Suprapubic skin (tissue), 4 donors: ENCODE measurements at regions not wholly inside any gene's neighbourhood (a gene's known extent, or its start where the extent isn't known, plus 50 kb on each side); places are given as distances from the start of the nearest gene placed in this dataset.
A peak's percentile ranks its signal among the peaks of the same experiment; 100 is the strongest.

Experiments
- DNase-seq, 2 donors: peaks; one replicate each; pipeline ENCODE4 v3.0.0-alpha.2; 2019; ENCODE audit warnings: low spot score in 2 of 2
- H3K27ac ChIP-seq: fragments of 200-600 bp; sonication (generic); one replicate; pipeline ENCODE4 v1.5.1; 2019
- H3K27me3 ChIP-seq: fragments of 200-600 bp; sonication (generic); one replicate; pipeline ENCODE4 v1.5.1; 2019
- H3K36me3 ChIP-seq: fragments of 200-600 bp; sonication (generic); one replicate; pipeline ENCODE4 v1.5.1; 2019
- H3K4me1 ChIP-seq: fragments of 200-600 bp; sonication (generic); one replicate; pipeline ENCODE4 v1.5.1; 2019
- H3K4me3 ChIP-seq: fragments of 200-600 bp; sonication (generic); one replicate; pipeline ENCODE4 v1.5.1; 2019; ENCODE audit warnings: mild to moderate bottlenecking
- H3K9me3 ChIP-seq: fragments of 200-600 bp; sonication (generic); one replicate; pipeline ENCODE4 v1.5.1; 2019
- EP300 ChIP-seq: sonication (generic); formaldehyde crosslinking; IDR thresholded peaks from one replicate; pipeline ENCODE4 v1.6.1; 2017; ENCODE audit warnings: antibody characterized with exemption
- POLR2A ChIP-seq, 2 donors: fragments of 450-650 bp; IDR thresholded peaks; one replicate each; pipeline ENCODE4 v1.6.1; 2017; ENCODE audit warnings: antibody characterized with exemption in 2 of 2, mild to moderate bottlenecking in 2 of 2, moderate library complexity in 2 of 2
- POLR2AphosphoS5 ChIP-seq, 3 donors: sonication (generic); formaldehyde crosslinking; IDR thresholded peaks; one replicate each; pipeline ENCODE4 v1.6.1; 2017; ENCODE audit warnings: antibody characterized with exemption in 3 of 3
- WGBS: methylation state at CpG from one replicate; pipeline ENCODE4 v1.1.5; 2018; 5-methylcytosine and 5-hydroxymethylcytosine counted together
- TF ChIP-seq, protein P1 (sequence below), 2 donors: fragments of 200-600 bp in 1 of 2; fragments of 450-650 bp in 1 of 2; sonication (generic) in 1 of 2; IDR thresholded peaks; one replicate each; pipeline ENCODE4 v1.5.1; 2016 to 2019; ENCODE audit warnings: antibody characterized with exemption in 2 of 2, mild to moderate bottlenecking in 1 of 2, moderate library complexity in 1 of 2

GRCh38 chr1:215005656-215006345 is 76.7 kb upstream of the KCNK2 start:
- H3K9me3 ChIP-seq = no peaks in the 10 kb centered on the region
- no peaks in the 10 kb centered on the region for H3K36me3 ChIP-seq
- H3K27me3 ChIP-seq = no peaks in the 10 kb centered on the region
- no peak for DNase-seq
- peak overlapping the region; percentile 59 for H3K27ac ChIP-seq
- peak overlapping the region; percentile 21 for H3K4me3 ChIP-seq
- H3K4me1 ChIP-seq = peaks cover 19% of the 10 kb centered on the region
- 12% methylated on average over 9 of the region's 9 CpGs for WGBS
- TF ChIP-seq POLR2AphosphoS5 (IDR thresholded peaks at IDR 0.05) = no peak
- TF ChIP-seq, protein P1, sequence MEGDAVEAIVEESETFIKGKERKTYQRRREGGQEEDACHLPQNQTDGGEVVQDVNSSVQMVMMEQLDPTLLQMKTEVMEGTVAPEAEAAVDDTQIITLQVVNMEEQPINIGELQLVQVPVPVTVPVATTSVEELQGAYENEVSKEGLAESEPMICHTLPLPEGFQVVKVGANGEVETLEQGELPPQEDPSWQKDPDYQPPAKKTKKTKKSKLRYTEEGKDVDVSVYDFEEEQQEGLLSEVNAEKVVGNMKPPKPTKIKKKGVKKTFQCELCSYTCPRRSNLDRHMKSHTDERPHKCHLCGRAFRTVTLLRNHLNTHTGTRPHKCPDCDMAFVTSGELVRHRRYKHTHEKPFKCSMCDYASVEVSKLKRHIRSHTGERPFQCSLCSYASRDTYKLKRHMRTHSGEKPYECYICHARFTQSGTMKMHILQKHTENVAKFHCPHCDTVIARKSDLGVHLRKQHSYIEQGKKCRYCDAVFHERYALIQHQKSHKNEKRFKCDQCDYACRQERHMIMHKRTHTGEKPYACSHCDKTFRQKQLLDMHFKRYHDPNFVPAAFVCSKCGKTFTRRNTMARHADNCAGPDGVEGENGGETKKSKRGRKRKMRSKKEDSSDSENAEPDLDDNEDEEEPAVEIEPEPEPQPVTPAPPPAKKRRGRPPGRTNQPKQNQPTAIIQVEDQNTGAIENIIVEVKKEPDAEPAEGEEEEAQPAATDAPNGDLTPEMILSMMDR (IDR thresholded peaks at IDR 0.05) = no peak
- TF ChIP-seq POLR2A (IDR thresholded peaks at IDR 0.05) = no peak
- TF ChIP-seq EP300 = no peak

- Histone ChIP-seq H3K4me3 (peak overlapping the region; percentile 7), H3K4me1 (peaks cover 10% of the 10 kb centered on the region), H3K36me3 (no peaks in the 10 kb centered on the region), H3K27me3 (no peaks in the 10 kb centered on the region), H3K27ac (no peak overlapping the region), H3K9me3 (no peaks in the 10 kb centered on the region)
- DNase-seq = no peak
- TF ChIP-seq POLR2A (IDR thresholded peaks at IDR 0.05) = no peak
- TF ChIP-seq, protein P1 (IDR thresholded peaks at IDR 0.05) = no peak
- no peak for TF ChIP-seq EP300
- TF ChIP-seq POLR2AphosphoS5 (IDR thresholded peaks at IDR 0.05) = no peak
These were observed 74.7 kb upstream of the KCNK2 start for GRCh38 chr1:215007880-215008279.

GRCh38 chr1:215018555-215018954 is 64.0 kb upstream of the KCNK2 start:
- H3K36me3 ChIP-seq = no peaks in the 10 kb centered on the region
- H3K27me3 ChIP-seq = no peaks in the 10 kb centered on the region
- no peak overlapping the region for H3K4me3 ChIP-seq
- WGBS = 64% methylated on average over 3 of the region's 3 CpGs
- TF ChIP-seq EP300 (no peak), POLR2A (IDR thresholded peaks at IDR 0.05) (no peak), POLR2AphosphoS5 (IDR thresholded peaks at IDR 0.05) (no peak)
- TF ChIP-seq, protein P1 (IDR thresholded peaks at IDR 0.05) = no peak
- peaks cover 4% of the 10 kb centered on the region for H3K4me1 ChIP-seq
- H3K27ac ChIP-seq = no peak overlapping the region
- no peaks in the 10 kb centered on the region for H3K9me3 ChIP-seq
- DNase-seq = no peak

GRCh38 chr1:215022204-215022603 is 60.3 kb upstream of the KCNK2 start:
- Histone ChIP-seq H3K27ac (peak overlapping the region; percentile 69), H3K4me3 (no peak overlapping the region), H3K9me3 (no peaks in the 10 kb centered on the region), H3K27me3 (no peaks in the 10 kb centered on the region), H3K4me1 (peaks cover 11% of the 10 kb centered on the region), H3K36me3 (no peaks in the 10 kb centered on the region)
- 53% methylated on average over 1 of the region's 1 CpG for WGBS
- TF ChIP-seq, protein P1 (IDR thresholded peaks at IDR 0.05) = no peak
- TF ChIP-seq POLR2A (IDR thresholded peaks at IDR 0.05) (no peak), EP300 (no peak), POLR2AphosphoS5 (IDR thresholded peaks at IDR 0.05) (no peak)
- DNase-seq = no peak

- no peak for DNase-seq
- Histone ChIP-seq H3K27me3 (no peaks in the 10 kb centered on the region), H3K4me1 (peaks cover 11% of the 10 kb centered on the region), H3K9me3 (no peaks in the 10 kb centered on the region), H3K27ac (peak overlapping the region; percentile 69), H3K36me3 (no peaks in the 10 kb centered on the region), H3K4me3 (no peak overlapping the region)
- WGBS = 22% methylated on average over 1 of the region's 1 CpG
- no peak for TF ChIP-seq POLR2A (IDR thresholded peaks at IDR 0.05)
- no peak for TF ChIP-seq EP300
- TF ChIP-seq, protein P1 (IDR thresholded peaks at IDR 0.05) = no peak
- no peak for TF ChIP-seq POLR2AphosphoS5 (IDR thresholded peaks at IDR 0.05)
These were observed 59.8 kb upstream of the KCNK2 start for GRCh38 chr1:215022741-215023141.
